ENCODE measurements at regions not wholly inside any gene's neighbourhood (a gene's known extent, or its start where the extent isn't known, plus 50 kb on each side); places are given as distances from the start of the nearest gene placed in this dataset.

DNA sequence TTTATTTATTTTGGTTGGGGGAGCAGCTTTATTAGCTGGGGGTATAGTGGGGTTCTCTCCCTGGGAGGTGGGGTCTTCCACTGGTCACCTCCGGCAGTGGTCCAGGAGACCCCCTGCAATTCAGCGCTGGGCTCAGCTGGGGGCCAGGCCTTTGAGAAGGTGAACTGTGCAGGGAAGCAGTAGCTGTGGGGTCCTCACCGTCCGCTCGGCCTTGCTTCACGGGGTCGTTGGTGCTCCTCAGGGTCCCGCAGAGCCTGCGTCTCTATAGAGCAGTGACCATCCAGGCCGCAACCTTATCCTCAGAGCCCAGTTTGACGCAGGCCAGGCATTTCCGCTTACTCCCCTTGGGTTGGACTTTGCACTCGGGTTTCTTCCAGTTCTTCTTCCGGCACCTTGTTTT lies 1954.7 kb downstream of the TP53TG3F start:
- Histone ChIP-seq H3K4me3 (IDR thresholded peaks at IDR 0.05; ENCODE audit: insufficient read depth, low read depth, low read length) (no peak overlapping the region), H3K4me1 (ENCODE audit: low read depth, poor library complexity, severe bottlenecking) (peaks cover 10% of the 10 kb centered on the region), H3K27ac (no peak overlapping the region), H3K79me2 (ENCODE audit: insufficient read depth, low read depth) (no peaks in the 10 kb centered on the region), H2AFZ (ENCODE audit: low read depth) (no peak overlapping the region), H3K4me2 (no peak overlapping the region), H3K27me3 (ENCODE audit: insufficient read depth, low read depth) (no peaks in the 10 kb centered on the region), H4K20me1 (ENCODE audit: insufficient read depth) (no peaks in the 10 kb centered on the region), H3K9ac (no peak overlapping the region), H3K36me3 (ENCODE audit: insufficient read depth) (no peaks in the 10 kb centered on the region)
- TF ChIP-seq, protein P1, sequence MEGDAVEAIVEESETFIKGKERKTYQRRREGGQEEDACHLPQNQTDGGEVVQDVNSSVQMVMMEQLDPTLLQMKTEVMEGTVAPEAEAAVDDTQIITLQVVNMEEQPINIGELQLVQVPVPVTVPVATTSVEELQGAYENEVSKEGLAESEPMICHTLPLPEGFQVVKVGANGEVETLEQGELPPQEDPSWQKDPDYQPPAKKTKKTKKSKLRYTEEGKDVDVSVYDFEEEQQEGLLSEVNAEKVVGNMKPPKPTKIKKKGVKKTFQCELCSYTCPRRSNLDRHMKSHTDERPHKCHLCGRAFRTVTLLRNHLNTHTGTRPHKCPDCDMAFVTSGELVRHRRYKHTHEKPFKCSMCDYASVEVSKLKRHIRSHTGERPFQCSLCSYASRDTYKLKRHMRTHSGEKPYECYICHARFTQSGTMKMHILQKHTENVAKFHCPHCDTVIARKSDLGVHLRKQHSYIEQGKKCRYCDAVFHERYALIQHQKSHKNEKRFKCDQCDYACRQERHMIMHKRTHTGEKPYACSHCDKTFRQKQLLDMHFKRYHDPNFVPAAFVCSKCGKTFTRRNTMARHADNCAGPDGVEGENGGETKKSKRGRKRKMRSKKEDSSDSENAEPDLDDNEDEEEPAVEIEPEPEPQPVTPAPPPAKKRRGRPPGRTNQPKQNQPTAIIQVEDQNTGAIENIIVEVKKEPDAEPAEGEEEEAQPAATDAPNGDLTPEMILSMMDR (conservative IDR thresholded peaks at IDR 0.05; ENCODE audit: low read depth, low read length), result no peak

DNA sequence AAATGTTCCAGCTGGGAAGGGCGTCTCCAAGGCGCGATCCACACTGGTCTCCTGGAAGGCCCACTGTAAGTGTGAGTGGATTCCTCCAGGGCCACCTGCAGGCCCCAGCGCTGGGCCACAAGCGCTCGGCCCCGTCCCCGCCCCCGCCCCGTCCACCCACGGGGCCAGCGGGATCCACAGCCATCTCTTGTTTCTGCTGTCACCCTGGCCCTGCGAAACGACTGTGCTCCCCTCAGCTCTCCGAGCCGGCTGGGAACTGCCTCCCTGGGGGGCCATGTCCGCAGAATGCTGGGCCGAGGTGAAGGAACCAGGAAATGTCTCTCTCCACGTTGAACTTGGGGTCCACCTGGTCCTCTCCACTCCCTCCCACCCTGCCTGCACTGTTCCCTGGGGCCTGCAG lies 1955.2 kb downstream of the TP53TG3F start:
- H3K4me2 ChIP-seq, result no peak overlapping the region
- no peak overlapping the region for H3K9ac ChIP-seq
- H3K27ac ChIP-seq, result no peak overlapping the region
- H4K20me1 ChIP-seq (ENCODE audit: insufficient read depth), result no peaks in the 10 kb centered on the region
- H3K4me1 ChIP-seq (ENCODE audit: low read depth, poor library complexity, severe bottlenecking), result peaks cover 10% of the 10 kb centered on the region
- TF ChIP-seq, protein P1 (conservative IDR thresholded peaks at IDR 0.05; ENCODE audit: low read depth, low read length), result no peak
- no peaks in the 10 kb centered on the region for H3K79me2 ChIP-seq (ENCODE audit: insufficient read depth, low read depth)
- H3K36me3 ChIP-seq (ENCODE audit: insufficient read depth), result no peaks in the 10 kb centered on the region
- H3K27me3 ChIP-seq (ENCODE audit: insufficient read depth, low read depth), result no peaks in the 10 kb centered on the region
- no peak overlapping the region for H3K4me3 ChIP-seq (IDR thresholded peaks at IDR 0.05; ENCODE audit: insufficient read depth, low read depth, low read length)
- H2AFZ ChIP-seq (ENCODE audit: low read depth), result no peak overlapping the region

GRCh38 chr16:35425270-35425669 lies 1965.9 kb downstream of the TP53TG3F start:
- Histone ChIP-seq H3K27me3 (ENCODE audit: insufficient read depth, low read depth) (no peaks in the 10 kb centered on the region), H3K4me2 (no peak overlapping the region), H2AFZ (ENCODE audit: low read depth) (no peak overlapping the region), H3K4me3 (IDR thresholded peaks at IDR 0.05; ENCODE audit: insufficient read depth, low read depth, low read length) (no peak overlapping the region), H3K36me3 (ENCODE audit: insufficient read depth) (no peaks in the 10 kb centered on the region), H3K79me2 (ENCODE audit: insufficient read depth, low read depth) (no peaks in the 10 kb centered on the region), H4K20me1 (ENCODE audit: insufficient read depth) (no peaks in the 10 kb centered on the region), H3K4me1 (ENCODE audit: low read depth, poor library complexity, severe bottlenecking) (no peaks in the 10 kb centered on the region), H3K27ac (no peak overlapping the region), H3K9ac (no peak overlapping the region)
- TF ChIP-seq, protein P1 (conservative IDR thresholded peaks at IDR 0.05; ENCODE audit: low read depth, low read length), result no peak

DNA sequence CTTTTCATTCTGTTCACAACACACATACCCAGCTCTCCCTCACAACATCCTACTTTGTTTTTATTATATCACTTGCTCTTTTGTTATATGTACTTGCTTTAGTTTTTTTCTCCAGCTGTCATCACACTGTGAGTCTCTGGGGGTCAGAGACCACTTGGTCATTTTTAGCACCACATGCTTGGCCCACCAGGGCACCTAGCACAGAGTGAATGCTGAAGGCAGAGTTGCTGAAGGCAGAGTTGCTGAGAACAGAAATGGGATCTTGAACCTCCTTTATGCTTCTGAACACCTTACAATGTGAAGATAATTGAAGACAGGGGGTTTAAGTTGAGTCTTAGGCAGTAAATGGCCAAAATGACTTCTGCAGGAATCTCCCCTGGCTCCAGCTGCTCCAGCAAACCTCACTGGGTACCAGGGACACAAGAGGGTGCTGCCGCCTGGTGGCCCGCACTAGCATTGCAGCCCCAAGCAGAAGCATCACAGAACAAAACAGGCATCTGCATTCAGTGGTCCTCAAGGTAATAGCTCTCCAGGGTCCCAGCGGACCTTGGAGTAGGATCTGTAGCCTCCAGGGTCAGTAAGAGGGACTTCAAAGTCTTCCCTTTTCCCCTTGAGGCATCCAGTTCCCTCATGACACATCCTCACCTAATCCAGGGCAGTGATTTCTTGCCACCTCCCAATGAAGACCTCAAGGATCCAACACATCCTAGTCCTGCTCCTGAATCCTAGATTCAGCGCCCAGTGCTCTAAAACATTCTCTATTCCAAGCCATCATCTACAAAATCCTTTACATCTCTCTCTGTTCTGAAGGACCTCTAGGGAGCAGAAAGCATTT lies 1972.6 kb downstream of the TP53TG3F start:
- no peaks in the 10 kb centered on the region for H3K36me3 ChIP-seq (ENCODE audit: insufficient read depth)
- no peaks in the 10 kb centered on the region for H3K4me1 ChIP-seq (ENCODE audit: low read depth, poor library complexity, severe bottlenecking)
- H3K27me3 ChIP-seq (ENCODE audit: insufficient read depth, low read depth), result no peaks in the 10 kb centered on the region
- H3K79me2 ChIP-seq (ENCODE audit: insufficient read depth, low read depth), result no peaks in the 10 kb centered on the region
- no peak overlapping the region for H2AFZ ChIP-seq (ENCODE audit: low read depth)
- TF ChIP-seq, protein P1 (conservative IDR thresholded peaks at IDR 0.05; ENCODE audit: low read depth, low read length), result peak; percentile 89
- H3K9ac ChIP-seq, result no peak overlapping the region
- H3K27ac ChIP-seq, result no peak overlapping the region
- no peak overlapping the region for H3K4me2 ChIP-seq
- no peak overlapping the region for H3K4me3 ChIP-seq (IDR thresholded peaks at IDR 0.05; ENCODE audit: insufficient read depth, low read depth, low read length)
- no peaks in the 10 kb centered on the region; the same call in 1 of the 2 replicates for H4K20me1 ChIP-seq (ENCODE audit: insufficient read depth)

Measured in KMS-11 (cell line).